ENCODE measurements at regions not wholly inside any gene's neighbourhood (a gene's known extent, or its start where the extent isn't known, plus 50 kb on each side); places are given as distances from the start of the nearest gene placed in this dataset.

GRCh38 chr12:23335593-23335992 lies 613.9 kb downstream of the SOX5 start:
- H3K36me3 ChIP-seq (ENCODE audit: control insufficient read depth in 4 of 4, insufficient read depth in 3 of 4, low read depth in 1 of 4, low read length in 3 of 4): no peaks in the 10 kb centered on the region
- H3K4me1 ChIP-seq (ENCODE audit: control insufficient read depth in 4 of 4, insufficient read depth in 4 of 4, low read length in 3 of 4): peaks cover 0 to 12% (median 2%) of the 10 kb centered on the region in 4 donors
- 31% methylated on average over 3 of the region's 3 CpGs for WGBS
- TF ChIP-seq SP1 (IDR thresholded peaks at IDR 0.05) (no peak), ZBTB33 (IDR thresholded peaks at IDR 0.05) (no peak), NR2F2 (IDR thresholded peaks at IDR 0.05) (no peak), ATF3 (IDR thresholded peaks at IDR 0.05) (no peak), GABPA (IDR thresholded peaks at IDR 0.05 in 1 of 2, conservative IDR thresholded peaks at IDR 0.05 in 1 of 2) (no peak), CTCF (IDR thresholded peaks at IDR 0.05; ENCODE audit: low read depth, low read length, missing input control) (no peak), RAD21 (IDR thresholded peaks at IDR 0.05) (peak in 1 of 2 donors; percentile 9), HNF4A (conservative IDR thresholded peaks at IDR 0.05) (peak in 1 of 2 donors; percentile 11), FOXA1 (IDR thresholded peaks at IDR 0.05) (no peak), YY1 (IDR thresholded peaks at IDR 0.05) (peak; percentile 61), TAF1 (conservative IDR thresholded peaks at IDR 0.05) (no peak)
- no peak overlapping the region for H3K27ac ChIP-seq (ENCODE audit: low read depth in 1 of 2, low read length in 2 of 2)
- no peaks in the 10 kb centered on the region for H3K27me3 ChIP-seq (ENCODE audit: control insufficient read depth in 4 of 4, insufficient read depth in 4 of 4, low read length in 3 of 4)
- no peaks in the 10 kb centered on the region for H3K9me3 ChIP-seq (ENCODE audit: control insufficient read depth in 4 of 4, low read length in 3 of 4)
- no peak for DNase-seq (ENCODE audit: low spot score)
- no peak overlapping the region for H3K9ac ChIP-seq (ENCODE audit: low read depth in 1 of 2, low read length in 2 of 2)
- H3K4me3 ChIP-seq (ENCODE audit: low read depth in 1 of 3, low read length in 3 of 3): no peak overlapping the region

GRCh38 chr12:23337213-23337612 lies 612.3 kb downstream of the SOX5 start:
- WGBS: 91% methylated on average over 3 of the region's 3 CpGs
- TF ChIP-seq REST (IDR thresholded peaks at IDR 0.05): no peak
- peak in 1 of 2 donors; percentile 7 for TF ChIP-seq RAD21 (IDR thresholded peaks at IDR 0.05)
- H3K4me3 ChIP-seq (ENCODE audit: low read depth in 1 of 3, low read length in 3 of 3): no peak overlapping the region

More at GRCh38 chr12:23337213-23337612, 612.3 kb downstream of the SOX5 start:
- peaks cover 1 to 21% (median 4%) of the 10 kb centered on the region in 4 donors for H3K4me1 ChIP-seq (ENCODE audit: control insufficient read depth in 4 of 4, insufficient read depth in 4 of 4, low read length in 3 of 4)
- H3K27ac ChIP-seq (ENCODE audit: low read depth in 1 of 2, low read length in 2 of 2): no peak overlapping the region
- no peaks in the 10 kb centered on the region for H3K36me3 ChIP-seq (ENCODE audit: control insufficient read depth in 4 of 4, insufficient read depth in 3 of 4, low read depth in 1 of 4, low read length in 3 of 4)
- H3K27me3 ChIP-seq (ENCODE audit: control insufficient read depth in 4 of 4, insufficient read depth in 4 of 4, low read length in 3 of 4): no peaks in the 10 kb centered on the region
- no peaks in the 10 kb centered on the region for H3K9me3 ChIP-seq (ENCODE audit: control insufficient read depth in 4 of 4, low read length in 3 of 4)
- DNase-seq (ENCODE audit: low spot score): no peak
- no peak overlapping the region for H3K9ac ChIP-seq (ENCODE audit: low read depth in 1 of 2, low read length in 2 of 2)

All from liver (tissue), 8 donors.